Mammary epithelial cell (primary cell): ENCODE measurements at regions not wholly inside any gene's neighbourhood (a gene's known extent, or its start where the extent isn't known, plus 50 kb on each side); places are given as distances from the start of the nearest gene placed in this dataset.

Experiments
- EZH2 ChIP-seq: IDR thresholded peaks from 2 replicates; pipeline ENCODE4 v1.6.1; 2012; ENCODE audit warnings: low read length, inconsistent platforms, borderline replicate concordance
- TF ChIP-seq, protein P1 (sequence below), 2 donors: IDR thresholded peaks in 1 of 2; conservative IDR thresholded peaks in 1 of 2; 2 replicates each; pipeline ENCODE4 v1.5.1; 2011 to 2012; ENCODE audit warnings: inconsistent platforms in 2 of 2, low read length in 2 of 2, mild to moderate bottlenecking in 2 of 2, control low read depth in 1 of 2, low read depth in 1 of 2; ENCODE audit not compliant: insufficient read depth in 1 of 2; ENCODE audit errors: extremely low read depth in 1 of 2

DNA sequence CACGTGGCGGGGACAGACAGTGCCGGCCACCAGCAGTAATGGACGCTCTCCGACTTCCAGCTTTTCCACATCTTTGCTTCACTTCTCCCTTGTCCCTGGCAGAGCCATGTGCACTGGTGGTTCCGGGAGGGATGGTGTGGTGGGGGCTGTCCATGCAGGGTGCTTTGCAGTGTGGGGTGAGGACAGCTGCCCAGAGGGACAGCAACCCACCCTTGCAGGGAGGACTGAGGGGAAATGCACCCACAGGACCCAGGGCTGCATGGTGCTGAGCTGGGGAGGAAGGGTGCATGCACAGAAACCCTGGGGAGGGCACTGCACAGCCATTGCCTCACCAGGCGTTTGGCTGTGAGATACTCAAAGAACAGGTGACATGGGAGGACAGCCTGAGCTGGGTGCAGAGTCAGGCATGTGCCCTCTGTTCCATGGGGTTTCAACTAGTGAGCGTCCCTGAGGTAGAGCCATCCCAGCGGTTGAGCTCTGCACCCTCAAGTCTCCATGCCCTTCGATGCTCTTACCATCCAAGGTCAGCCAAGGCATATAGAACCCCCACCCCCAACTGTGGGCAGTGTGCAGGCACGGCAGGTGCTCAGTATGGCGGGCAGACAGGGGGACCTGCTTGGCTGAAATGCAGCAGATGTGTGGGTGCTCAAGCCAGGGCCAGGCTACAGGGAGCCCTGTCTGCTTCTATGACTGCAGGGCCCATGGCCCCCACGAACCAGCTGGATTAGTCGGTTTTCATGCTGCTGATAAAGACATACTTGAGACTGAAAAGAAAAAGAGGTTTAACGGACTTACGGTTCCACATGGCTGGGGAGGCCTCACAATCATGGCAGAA, 239.7 kb downstream of the TTLL2 start:
- TF ChIP-seq, protein P1, sequence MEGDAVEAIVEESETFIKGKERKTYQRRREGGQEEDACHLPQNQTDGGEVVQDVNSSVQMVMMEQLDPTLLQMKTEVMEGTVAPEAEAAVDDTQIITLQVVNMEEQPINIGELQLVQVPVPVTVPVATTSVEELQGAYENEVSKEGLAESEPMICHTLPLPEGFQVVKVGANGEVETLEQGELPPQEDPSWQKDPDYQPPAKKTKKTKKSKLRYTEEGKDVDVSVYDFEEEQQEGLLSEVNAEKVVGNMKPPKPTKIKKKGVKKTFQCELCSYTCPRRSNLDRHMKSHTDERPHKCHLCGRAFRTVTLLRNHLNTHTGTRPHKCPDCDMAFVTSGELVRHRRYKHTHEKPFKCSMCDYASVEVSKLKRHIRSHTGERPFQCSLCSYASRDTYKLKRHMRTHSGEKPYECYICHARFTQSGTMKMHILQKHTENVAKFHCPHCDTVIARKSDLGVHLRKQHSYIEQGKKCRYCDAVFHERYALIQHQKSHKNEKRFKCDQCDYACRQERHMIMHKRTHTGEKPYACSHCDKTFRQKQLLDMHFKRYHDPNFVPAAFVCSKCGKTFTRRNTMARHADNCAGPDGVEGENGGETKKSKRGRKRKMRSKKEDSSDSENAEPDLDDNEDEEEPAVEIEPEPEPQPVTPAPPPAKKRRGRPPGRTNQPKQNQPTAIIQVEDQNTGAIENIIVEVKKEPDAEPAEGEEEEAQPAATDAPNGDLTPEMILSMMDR (conservative IDR thresholded peaks at IDR 0.05 in 1 of 2, IDR thresholded peaks at IDR 0.05 in 1 of 2; ENCODE audit: extremely low read depth in 1 of 2, insufficient read depth in 1 of 2, low read depth in 1 of 2, low read length in 2 of 2) = no peak
- TF ChIP-seq EZH2 = no peak
